Karpas-422 (cell line): ENCODE measurements at regions not wholly inside any gene's neighbourhood (a gene's known extent, or its start where the extent isn't known, plus 50 kb on each side); places are given as distances from the start of the nearest gene placed in this dataset.
"Not testable (repeated sequence)": the region's sequence is repeated elsewhere in the genome, so short reads cannot be mapped to it uniquely, and the experiment has no call there.

ENCODE experiments used
- DNase-seq: peaks from one replicate; pipeline ENCODE4 v3.0.0-alpha.2; 2015
- H2AFZ ChIP-seq: fragments of 200-600 bp; sonication (generic); 2 replicates; pipeline ENCODE4 v1.6.1; 2014; ENCODE audit warnings: antibody characterized with exemption, low read length, mixed read lengths
- H3K27ac ChIP-seq: fragments of 200-600 bp; sonication (generic); 2 replicates; pipeline ENCODE4 v1.5.1; 2014; ENCODE audit warnings: mild to moderate bottlenecking, low read length, moderate library complexity
- H3K27me3 ChIP-seq: fragments of 200-600 bp; sonication (generic); 2 replicates; pipeline ENCODE4 v1.6.1; 2014; ENCODE audit warnings: low read length, mixed read lengths
- H3K36me3 ChIP-seq: fragments of 200-600 bp; sonication (generic); 2 replicates; pipeline ENCODE4 v1.6.1; 2014; ENCODE audit warnings: low read length, mixed read lengths; ENCODE audit not compliant: insufficient read depth
- H3K4me1 ChIP-seq: fragments of 200-600 bp; sonication (generic); 2 replicates; pipeline ENCODE4 v1.6.1; 2014; ENCODE audit warnings: mild to moderate bottlenecking, low read length, mixed read lengths
- H3K4me2 ChIP-seq: fragments of 200-600 bp; sonication (generic); 2 replicates; pipeline ENCODE4 v1.6.1; 2014; ENCODE audit warnings: low read length, low read depth, mild to moderate bottlenecking; ENCODE audit not compliant: poor library complexity, severe bottlenecking
- H3K4me3 ChIP-seq: fragments of 200-600 bp; sonication (generic); 2 replicates; pipeline ENCODE4 v1.5.1; 2014; ENCODE audit warnings: mild to moderate bottlenecking, antibody characterized with exemption, low read length, mixed read lengths
- H3K79me2 ChIP-seq: fragments of 200-600 bp; sonication (generic); 2 replicates; pipeline ENCODE4 v1.6.1; 2014; ENCODE audit warnings: mild to moderate bottlenecking, low read length, mixed read lengths
- H3K9ac ChIP-seq: fragments of 200-600 bp; sonication (generic); 2 replicates; pipeline ENCODE4 v1.6.0; 2014; ENCODE audit warnings: low read length
- H3K9me2 ChIP-seq: fragments of 200-600 bp; sonication (generic), shearing (Covaris generic); replicated peaks from 2 replicates; pipeline ENCODE4 v1.6.0; 2014; ENCODE audit warnings: mild to moderate bottlenecking, low read length, moderate library complexity; ENCODE audit not compliant: insufficient read depth
- H3K9me3 ChIP-seq: fragments of 300-700, 200-600 bp; sonication (generic); 2 replicates; pipeline ENCODE4 v1.6.1; 2014; ENCODE audit warnings: low read length, mixed read lengths
- H4K20me1 ChIP-seq: fragments of 200-600 bp; sonication (generic); 2 replicates; pipeline ENCODE4 v1.6.1; 2014; ENCODE audit warnings: mild to moderate bottlenecking, antibody characterized with exemption, low read length, low read depth; ENCODE audit not compliant: insufficient read depth

DNA sequence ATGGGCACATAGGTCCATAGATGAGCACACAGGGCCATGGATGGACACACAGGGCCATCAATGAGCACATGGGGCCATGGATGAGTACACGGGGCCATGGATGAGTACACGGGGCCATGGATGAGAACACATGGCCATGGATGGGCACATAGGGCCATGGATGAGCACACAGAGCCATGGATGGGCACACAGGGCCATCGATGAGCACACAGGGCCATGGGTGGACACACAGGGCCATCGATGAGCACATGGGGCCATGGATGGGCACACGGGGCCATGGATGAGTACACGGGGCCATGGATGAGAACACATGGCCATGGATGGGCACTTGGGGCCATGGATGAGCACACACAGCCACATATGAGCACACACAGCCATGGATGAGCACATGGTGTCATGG, 192.6 kb upstream of the HDAC4 start:
- no peak overlapping the region for H3K27ac ChIP-seq
- H3K4me1 ChIP-seq, result no peaks in the 10 kb centered on the region
- no peak overlapping the region for H2AFZ ChIP-seq
- H3K27me3 ChIP-seq, result no peaks in the 10 kb centered on the region
- no peaks in the 10 kb centered on the region for H3K9me2 ChIP-seq
- H3K4me3 ChIP-seq, result no peak overlapping the region
- H3K4me2 ChIP-seq, result no peak overlapping the region
- no peak overlapping the region for H3K9ac ChIP-seq
- H3K79me2 ChIP-seq, result no peaks in the 10 kb centered on the region
- H3K9me3 ChIP-seq, result no peaks in the 10 kb centered on the region; the same call in 1 of the 2 replicates
- H4K20me1 ChIP-seq, result no peaks in the 10 kb centered on the region
- H3K36me3 ChIP-seq, result no peaks in the 10 kb centered on the region
- no peak for DNase-seq

DNA sequence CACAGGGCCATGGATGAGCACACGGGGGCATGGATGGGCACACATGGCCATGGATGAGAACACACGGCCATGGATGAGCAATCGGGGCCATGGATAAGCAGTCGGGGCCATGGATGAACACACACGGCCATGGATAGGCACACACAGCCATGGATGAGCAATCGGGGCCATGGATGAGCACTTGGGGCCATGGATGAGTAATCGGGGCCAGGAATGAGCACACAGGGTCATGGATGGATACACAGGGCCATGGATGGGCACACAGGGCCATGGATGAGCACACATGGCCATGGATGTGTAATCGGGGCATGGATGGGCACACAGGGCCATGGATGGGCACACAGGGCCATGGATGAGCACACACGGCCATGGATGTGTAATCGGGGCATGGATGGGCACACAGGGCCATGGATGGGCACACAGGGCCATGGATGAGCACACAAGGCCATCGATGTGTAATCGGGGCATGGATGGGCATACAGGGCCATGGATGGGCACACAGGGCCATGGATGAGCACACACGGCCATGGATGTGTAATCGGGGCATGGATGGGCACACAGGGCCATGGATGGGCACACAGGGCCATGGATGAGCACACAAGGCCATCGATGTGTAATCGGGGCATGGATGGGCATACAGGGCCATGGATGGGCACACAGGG, 191.9 kb upstream of the HDAC4 start:
- H4K20me1 ChIP-seq, H3K9ac ChIP-seq, H3K9me2 ChIP-seq, H3K27ac ChIP-seq, H2AFZ ChIP-seq, DNase-seq, H3K36me3 ChIP-seq, H3K4me1 ChIP-seq, H3K9me3 ChIP-seq, H3K4me3 ChIP-seq, H3K27me3 ChIP-seq, H3K4me2 ChIP-seq, H3K79me2 ChIP-seq: not testable (repeated sequence)

DNA sequence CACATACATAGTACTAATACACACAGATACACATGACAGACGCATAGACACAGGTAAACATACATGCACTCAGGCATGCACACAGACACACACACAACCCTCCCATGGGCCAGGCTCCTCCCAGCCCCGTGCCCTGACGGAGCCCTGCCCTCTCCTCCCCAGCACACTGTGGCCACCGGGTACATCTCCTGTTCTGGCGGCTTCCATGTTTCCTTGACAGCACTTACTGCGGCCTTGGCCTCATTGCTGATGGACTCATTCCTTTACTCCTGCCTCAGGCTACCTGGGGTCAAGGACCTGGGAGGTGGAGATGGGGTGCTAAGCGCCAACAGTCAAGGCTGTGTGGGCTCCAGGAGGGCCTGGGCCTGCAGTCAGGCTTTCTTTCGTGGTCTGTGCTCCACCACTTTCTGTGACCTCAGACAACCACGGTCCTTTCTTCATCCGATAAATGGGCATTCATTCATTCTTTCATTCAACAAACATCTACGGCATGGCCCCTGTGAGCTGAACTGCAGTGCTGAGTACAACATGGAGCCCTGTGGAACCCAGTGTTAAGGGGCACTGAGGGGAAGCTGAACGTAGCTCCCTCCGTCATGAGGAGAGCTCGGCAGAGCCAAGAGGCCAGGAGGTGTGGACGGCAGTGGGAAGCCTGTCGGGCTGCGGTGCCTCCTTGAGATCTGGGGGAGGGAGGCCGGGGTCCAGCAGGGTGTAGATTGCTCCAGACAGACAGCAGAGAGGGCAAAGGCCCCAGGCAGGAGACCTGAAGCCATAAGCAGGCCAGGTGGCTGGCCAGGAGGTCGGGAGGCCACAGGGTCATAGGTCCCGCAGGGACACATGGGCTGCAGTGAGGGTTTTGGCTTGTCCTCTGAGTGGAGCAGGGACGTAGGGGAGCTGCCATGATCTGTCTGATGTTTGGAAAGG, 190.4 kb upstream of the HDAC4 start:
- Histone ChIP-seq H3K4me3 (no peak overlapping the region), H3K79me2 (no peaks in the 10 kb centered on the region), H3K4me2 (no peak overlapping the region), H3K9me3 (no peaks in the 10 kb centered on the region; the same call in 1 of the 2 replicates), H2AFZ (no peak overlapping the region), H3K9me2 (no peaks in the 10 kb centered on the region), H3K27me3 (no peaks in the 10 kb centered on the region), H3K4me1 (no peaks in the 10 kb centered on the region), H3K36me3 (no peaks in the 10 kb centered on the region), H4K20me1 (no peaks in the 10 kb centered on the region), H3K9ac (no peak overlapping the region), H3K27ac (no peak overlapping the region)
- no peak for DNase-seq

DNA sequence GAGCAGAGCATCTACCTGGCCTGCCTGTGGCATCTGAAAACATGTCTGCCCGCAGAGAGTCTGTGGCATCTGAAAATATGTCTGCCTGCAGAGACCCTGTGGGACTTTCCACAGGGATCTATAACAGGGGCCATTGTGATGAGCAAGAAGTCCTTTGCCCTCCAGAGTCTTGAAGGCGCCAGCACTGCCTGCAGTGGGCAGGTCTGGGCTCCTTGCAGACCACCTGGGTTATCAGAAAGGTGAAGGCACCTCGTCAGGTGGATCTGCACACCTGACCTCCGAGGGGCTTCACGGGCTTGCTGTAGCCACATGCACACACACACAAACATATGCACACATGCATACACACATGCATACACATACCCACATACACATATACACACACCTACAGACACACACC, 189.5 kb upstream of the HDAC4 start:
- H3K9me2 ChIP-seq, result no peaks in the 10 kb centered on the region
- no peak overlapping the region for H2AFZ ChIP-seq
- H4K20me1 ChIP-seq, result no peaks in the 10 kb centered on the region
- no peaks in the 10 kb centered on the region; the same call in 1 of the 2 replicates for H3K9me3 ChIP-seq
- no peaks in the 10 kb centered on the region for H3K4me1 ChIP-seq
- no peaks in the 10 kb centered on the region for H3K79me2 ChIP-seq
- no peak overlapping the region for H3K4me2 ChIP-seq
- H3K4me3 ChIP-seq, result no peak overlapping the region
- H3K27me3 ChIP-seq, result no peaks in the 10 kb centered on the region
- DNase-seq, result no peak
- H3K9ac ChIP-seq, result no peak overlapping the region
- H3K27ac ChIP-seq, result no peak overlapping the region
- no peaks in the 10 kb centered on the region for H3K36me3 ChIP-seq

DNA sequence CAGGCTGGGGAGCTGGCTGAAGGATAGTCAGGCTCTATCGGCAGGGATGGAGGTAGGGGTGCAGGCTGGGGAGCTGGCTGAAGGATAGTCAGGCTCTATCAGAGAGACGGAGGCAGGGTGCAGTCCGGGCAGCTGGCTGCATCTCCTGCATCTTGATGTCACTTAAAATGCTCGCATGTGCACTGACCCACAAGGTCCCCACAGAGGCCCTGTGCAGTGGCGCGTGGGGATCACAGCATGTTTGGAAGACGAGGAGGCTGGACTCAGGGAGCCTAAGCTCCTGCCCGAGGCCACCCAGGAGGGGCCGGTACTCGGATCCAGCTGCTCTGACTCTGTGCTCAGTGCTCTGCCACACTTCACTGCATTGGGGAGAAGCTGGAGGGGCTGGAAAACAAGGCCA, 189.0 kb upstream of the HDAC4 start:
- H3K9me3 ChIP-seq, result no peaks in the 10 kb centered on the region; the same call in 1 of the 2 replicates
- no peaks in the 10 kb centered on the region for H3K36me3 ChIP-seq
- H3K4me3 ChIP-seq, result no peak overlapping the region

DNA sequence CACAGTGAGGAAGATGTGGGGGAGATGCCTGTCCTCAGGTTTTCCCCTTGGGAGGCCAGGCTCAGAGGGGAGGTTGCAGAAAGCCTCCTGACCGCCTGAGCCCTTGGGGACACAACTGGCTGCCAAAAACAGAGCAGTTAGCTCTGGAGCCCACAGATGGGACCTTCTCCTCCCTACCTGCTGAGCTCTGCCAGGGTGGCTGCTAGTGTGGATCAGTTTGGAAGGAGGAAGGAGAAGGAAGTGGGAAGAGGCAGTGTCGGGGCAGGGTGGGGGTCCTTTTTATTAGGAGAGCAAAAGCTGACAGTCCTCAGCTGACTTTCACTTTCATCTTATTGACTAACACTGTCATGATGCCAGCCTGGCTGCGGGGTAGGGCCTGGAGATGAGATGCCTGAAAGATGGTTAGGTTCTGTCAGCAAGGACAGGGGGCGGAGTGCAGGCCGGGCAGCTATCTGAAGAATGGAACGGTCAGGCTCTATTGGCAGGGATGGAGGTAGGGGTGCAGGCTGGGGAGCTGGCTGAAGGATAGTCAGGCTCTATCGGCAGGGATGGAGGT, 188.5 kb upstream of the HDAC4 start:
- Histone ChIP-seq H3K9ac (no peak overlapping the region), H2AFZ (no peak overlapping the region), H3K9me3 (no peaks in the 10 kb centered on the region; the same call in 1 of the 2 replicates), H3K4me3 (no peak overlapping the region), H3K27me3 (no peaks in the 10 kb centered on the region), H3K4me2 (no peak overlapping the region), H3K36me3 (no peaks in the 10 kb centered on the region), H3K9me2 (no peaks in the 10 kb centered on the region), H4K20me1 (no peaks in the 10 kb centered on the region), H3K79me2 (no peaks in the 10 kb centered on the region), H3K27ac (no peak overlapping the region), H3K4me1 (no peaks in the 10 kb centered on the region)
- DNase-seq, result no peak

More for the DNA sequence above, 189.0 kb upstream of the HDAC4 start:
- Histone ChIP-seq H2AFZ (no peak overlapping the region), H3K27me3 (no peaks in the 10 kb centered on the region), H3K79me2 (no peaks in the 10 kb centered on the region), H3K4me1 (no peaks in the 10 kb centered on the region), H3K4me2 (no peak overlapping the region), H3K9ac (no peak overlapping the region), H3K27ac (no peak overlapping the region), H3K9me2 (no peaks in the 10 kb centered on the region), H4K20me1 (no peaks in the 10 kb centered on the region)
- no peak for DNase-seq

DNA sequence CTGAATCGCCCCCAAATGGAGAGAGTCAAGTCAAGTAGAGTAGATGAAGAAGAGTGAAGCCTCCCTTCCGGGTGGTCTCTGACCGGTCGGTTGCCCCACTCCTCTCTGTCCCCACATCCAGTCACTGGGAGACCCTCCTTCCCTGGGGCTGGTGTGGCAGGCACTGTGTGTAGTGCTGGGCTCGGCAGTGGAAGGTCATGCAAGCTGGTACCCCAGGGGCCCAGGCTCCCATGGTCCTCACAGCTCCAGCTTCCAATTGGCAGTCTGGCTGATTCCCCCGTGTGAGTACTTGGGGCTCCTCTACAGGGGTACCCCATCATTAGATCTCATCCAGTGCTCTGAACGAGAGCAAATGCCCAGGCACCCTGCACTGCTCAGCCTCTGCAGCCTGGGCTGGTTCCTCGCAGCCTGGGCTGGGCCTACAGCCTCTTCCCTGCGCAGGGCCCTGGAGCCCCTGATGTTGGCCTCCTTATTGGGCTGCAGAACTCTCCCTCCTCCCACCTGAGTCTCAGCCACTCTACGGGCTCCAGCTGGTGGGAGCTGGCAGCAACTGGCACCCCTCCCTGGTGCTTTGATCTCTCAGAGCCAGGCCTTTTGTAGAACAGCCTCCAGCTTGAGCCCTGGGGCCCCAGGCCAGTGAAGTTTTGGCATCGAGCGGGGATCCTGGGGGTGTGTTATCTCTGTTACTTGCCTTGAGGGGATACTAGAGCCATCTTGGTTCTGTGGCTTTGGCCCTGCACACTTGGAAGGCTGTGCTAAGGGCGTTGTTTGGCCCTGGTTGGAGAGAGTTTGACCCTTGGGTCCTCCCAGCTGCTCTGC, 187.8 kb upstream of the HDAC4 start:
- Histone ChIP-seq H4K20me1 (no peaks in the 10 kb centered on the region; the same call in 1 of the 2 replicates), H3K9me2 (no peaks in the 10 kb centered on the region), H3K79me2 (no peaks in the 10 kb centered on the region), H3K4me1 (no peaks in the 10 kb centered on the region), H3K27me3 (no peaks in the 10 kb centered on the region), H3K9ac (no peak overlapping the region), H3K4me2 (no peak overlapping the region), H3K27ac (no peak overlapping the region), H3K36me3 (no peaks in the 10 kb centered on the region), H3K9me3 (no peaks in the 10 kb centered on the region; the same call in 1 of the 2 replicates), H3K4me3 (no peak overlapping the region), H2AFZ (no peak overlapping the region)
- DNase-seq, result no peak
